Ecto neural progenitor cell (in vitro differentiated cells): ENCODE measurements at regions not wholly inside any gene's neighbourhood (a gene's known extent, or its start where the extent isn't known, plus 50 kb on each side); places are given as distances from the start of the nearest gene placed in this dataset.
"Not testable (repeated sequence)": the region's sequence is repeated elsewhere in the genome, so short reads cannot be mapped to it uniquely, and the experiment has no call there.

Experiments
- DNase-seq: peaks from one replicate; pipeline ENCODE4 v3.0.0-alpha.2; 2018; ENCODE audit warnings: low spot score

GRCh38 chr13:64675255-64675892 lies 2554.8 kb downstream of the PCDH9 start:
- DNase-seq, result no peak

GRCh38 chr13:64674126-64674525 lies 2556.0 kb downstream of the PCDH9 start:
- DNase-seq, result no peak

GRCh38 chr13:64672751-64673150 lies 2557.4 kb downstream of the PCDH9 start:
- DNase-seq, result no peak

- DNase-seq, result no peak
Observed at GRCh38 chr13:64662887-64663593, 2567.1 kb downstream of the PCDH9 start.

- DNase-seq, result no peak
Observed at GRCh38 chr13:64648293-64648692, 2581.8 kb downstream of the PCDH9 start.

- no peak for DNase-seq
Observed at GRCh38 chr13:64643066-64643465, 2587.1 kb downstream of the PCDH9 start.

GRCh38 chr13:64640002-64640401 lies 2590.1 kb downstream of the PCDH9 start:
- no peak for DNase-seq

- no peak for DNase-seq
Observed at GRCh38 chr13:64639206-64639605, 2590.9 kb downstream of the PCDH9 start.

GRCh38 chr13:64633948-64634347 lies 2596.2 kb downstream of the PCDH9 start:
- no peak for DNase-seq

- no peak for DNase-seq
Observed at GRCh38 chr13:64627654-64628053, 2602.5 kb downstream of the PCDH9 start.

GRCh38 chr13:64626105-64626504 lies 2604.0 kb downstream of the PCDH9 start:
- no peak for DNase-seq

GRCh38 chr13:64617231-64617630 lies 2612.9 kb downstream of the PCDH9 start:
- DNase-seq, result no peak

GRCh38 chr13:64591971-64592370 lies 2638.2 kb downstream of the PCDH9 start:
- DNase-seq, result no peak

GRCh38 chr13:64579331-64579730 lies 2650.8 kb downstream of the PCDH9 start:
- DNase-seq, result no peak

GRCh38 chr13:64568748-64569147 lies 2661.4 kb downstream of the PCDH9 start:
- DNase-seq, result no peak

- not testable (repeated sequence) for DNase-seq
Observed at GRCh38 chr13:64558031-64558430, 2672.1 kb downstream of the PCDH9 start.

GRCh38 chr13:64556376-64556775 lies 2673.8 kb downstream of the PCDH9 start:
- DNase-seq, result no peak

GRCh38 chr13:64553411-64554129 lies 2676.6 kb downstream of the PCDH9 start:
- DNase-seq, result no peak

GRCh38 chr13:64551755-64552154 lies 2678.4 kb downstream of the PCDH9 start:
- no peak for DNase-seq

- no peak for DNase-seq
Observed at GRCh38 chr13:64546371-64546770, 2683.8 kb downstream of the PCDH9 start.

- DNase-seq, result no peak
Observed at GRCh38 chr13:64540976-64541375, 2689.2 kb downstream of the PCDH9 start.

- no peak for DNase-seq
Observed at GRCh38 chr13:64540468-64540867, 2689.7 kb downstream of the PCDH9 start.

GRCh38 chr13:64538711-64539110 lies 2691.4 kb downstream of the PCDH9 start:
- no peak for DNase-seq
